ENCODE measurements at regions not wholly inside any gene's neighbourhood (a gene's known extent, or its start where the extent isn't known, plus 50 kb on each side); places are given as distances from the start of the nearest gene placed in this dataset.

DNA sequence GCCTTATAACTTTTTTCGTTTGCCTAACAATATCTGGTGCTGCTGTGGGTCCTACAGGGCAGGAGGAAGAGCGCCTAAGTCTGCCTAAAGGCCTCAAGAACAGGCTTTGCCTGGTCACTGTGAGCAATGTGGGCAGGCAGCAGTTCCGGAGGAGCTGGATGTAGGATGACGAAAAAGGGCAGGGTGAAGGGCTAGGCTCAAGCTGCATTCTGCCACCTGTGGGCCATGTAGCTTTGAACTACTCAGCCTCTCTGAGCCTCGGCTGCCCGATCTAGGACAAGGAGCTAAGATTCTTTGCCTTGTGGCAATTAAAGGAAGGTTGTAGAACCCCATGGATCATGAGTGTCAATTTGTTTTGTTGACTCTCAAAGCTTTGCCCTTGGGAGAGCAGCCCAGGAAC lies 57.1 kb upstream of the MAMLD1 start:
- no peak overlapping the region for H3K4me3 ChIP-seq (replicated peaks; ENCODE audit: low read depth, low read length)
- no peak for TF ChIP-seq CTCF (IDR thresholded peaks at IDR 0.05; ENCODE audit: low read length, missing control alignments)
- DNase-seq (ENCODE audit: low read depth) = no peak

- H3K4me3 ChIP-seq (replicated peaks; ENCODE audit: low read depth, low read length) = no peak overlapping the region
- DNase-seq (ENCODE audit: low read depth) = no peak
- no peak for TF ChIP-seq CTCF (IDR thresholded peaks at IDR 0.05; ENCODE audit: low read length, missing control alignments)
Observed at GRCh38 chrX:150308041-150308440, 55.1 kb upstream of the MAMLD1 start.

DNA sequence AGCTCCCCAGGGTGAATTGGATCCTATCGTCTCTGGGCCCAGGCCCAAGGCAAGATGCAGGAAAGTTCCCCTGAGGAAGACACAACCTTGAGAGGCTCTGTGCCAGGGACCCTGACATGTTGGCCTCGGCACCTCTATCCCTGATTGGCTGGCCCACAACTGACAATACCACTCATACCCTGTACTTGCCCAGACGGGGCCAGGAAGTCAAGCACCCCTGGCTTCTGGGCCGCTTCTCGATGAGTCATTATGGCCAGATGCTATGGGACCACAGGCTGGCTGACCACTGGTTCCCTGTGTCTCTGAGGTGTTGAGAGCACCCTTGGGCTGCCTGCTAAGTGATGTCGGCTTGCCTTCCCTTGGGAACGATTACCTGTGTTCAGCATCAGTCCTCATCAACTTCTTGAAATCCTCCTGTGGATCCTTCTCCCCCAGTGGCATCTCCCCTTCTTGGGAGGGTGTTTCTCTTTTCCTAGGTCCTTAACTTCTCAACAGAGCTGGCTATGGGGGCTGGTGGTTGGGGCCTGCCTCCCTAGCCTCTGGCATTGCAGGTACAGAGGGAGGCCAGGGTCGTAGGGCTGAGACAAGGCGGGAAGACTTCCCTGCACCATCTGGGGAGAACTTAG lies 54.5 kb upstream of the MAMLD1 start:
- no peak for TF ChIP-seq CTCF (IDR thresholded peaks at IDR 0.05; ENCODE audit: low read length, missing control alignments)
- no peak for DNase-seq (ENCODE audit: low read depth)
- no peak overlapping the region for H3K4me3 ChIP-seq (replicated peaks; ENCODE audit: low read depth, low read length)

DNA sequence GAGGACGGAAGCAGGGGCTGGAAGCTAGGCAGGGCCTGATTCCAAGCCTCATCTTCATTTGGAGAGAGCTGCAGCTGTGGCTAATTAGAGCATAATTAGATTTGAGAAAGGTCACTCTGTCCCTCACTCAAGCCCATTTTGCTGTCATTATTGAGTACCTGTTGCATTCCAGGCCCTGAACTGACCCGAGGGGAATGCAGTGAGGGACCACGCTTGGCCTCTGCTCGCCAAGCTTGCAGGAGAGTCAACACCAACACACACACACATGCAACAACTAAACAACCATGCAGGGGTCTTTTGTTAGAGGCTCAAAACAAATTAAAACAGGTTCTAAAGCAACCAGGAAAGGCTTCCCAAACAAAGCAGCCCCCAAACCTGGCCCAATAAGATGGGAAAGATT lies 52.7 kb upstream of the MAMLD1 start:
- TF ChIP-seq CTCF (IDR thresholded peaks at IDR 0.05; ENCODE audit: low read length, missing control alignments) = no peak
- DNase-seq (ENCODE audit: low read depth) = no peak
- no peak overlapping the region for H3K4me3 ChIP-seq (replicated peaks; ENCODE audit: low read depth, low read length)

DNA sequence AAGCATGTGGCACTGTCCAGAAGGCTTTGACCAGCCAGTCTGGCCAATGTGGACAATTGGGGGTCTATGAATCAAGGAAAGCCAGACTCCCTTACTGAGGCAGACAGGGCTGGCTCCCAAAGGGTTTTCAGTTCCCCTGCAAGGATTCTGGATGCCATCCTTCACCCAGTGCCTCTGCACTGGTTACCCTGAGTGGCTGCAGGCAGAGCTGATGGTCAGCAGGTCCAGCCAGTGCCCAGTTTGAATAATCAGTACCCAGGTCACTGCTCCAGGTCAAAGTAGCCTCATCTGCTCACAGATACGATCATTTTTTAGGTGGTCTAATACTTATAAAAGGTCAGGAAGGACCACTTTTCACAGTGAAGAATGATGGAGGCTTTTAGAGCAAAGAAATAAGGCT lies 52.2 kb upstream of the MAMLD1 start:
- no peak for TF ChIP-seq CTCF (IDR thresholded peaks at IDR 0.05; ENCODE audit: low read length, missing control alignments)
- no peak for DNase-seq (ENCODE audit: low read depth)
- H3K4me3 ChIP-seq (replicated peaks; ENCODE audit: low read depth, low read length) = no peak overlapping the region

- DNase-seq (ENCODE audit: low read depth) = no peak
- no peak for TF ChIP-seq CTCF (IDR thresholded peaks at IDR 0.05; ENCODE audit: low read length, missing control alignments)
- H3K4me3 ChIP-seq (replicated peaks; ENCODE audit: low read depth, low read length) = no peak overlapping the region
Observed at GRCh38 chrX:150312931-150313330, 50.2 kb upstream of the MAMLD1 start.
